NT2/D1 (cell line): ENCODE measurements at regions not wholly inside any gene's neighbourhood (a gene's known extent, or its start where the extent isn't known, plus 50 kb on each side); places are given as distances from the start of the nearest gene placed in this dataset.

Experiments
- DNase-seq: peaks from one replicate; pipeline ENCODE4 v3.0.0-alpha.2; 2011; ENCODE audit warnings: low read depth, low spot score
- H3K27me3 ChIP-seq: 2 replicates; pipeline ENCODE4 v1.6.0; 2011; ENCODE audit warnings: mild to moderate bottlenecking; ENCODE audit not compliant: insufficient read length, insufficient read depth
- H3K36me3 ChIP-seq: 2 replicates; pipeline ENCODE4 v1.6.1; 2011; ENCODE audit warnings: mild to moderate bottlenecking, low read length, mixed read lengths; ENCODE audit not compliant: insufficient read depth, insufficient read length
- H3K4me1 ChIP-seq: 2 replicates; pipeline ENCODE4 v1.5.1; 2011; ENCODE audit not compliant: insufficient read depth, insufficient read length
- H3K4me3 ChIP-seq: 2 replicates; pipeline ENCODE4 v1.5.1; 2011; ENCODE audit warnings: low read depth; ENCODE audit not compliant: insufficient read length
- H3K9ac ChIP-seq: 2 replicates; pipeline ENCODE4 v1.6.0; 2011; ENCODE audit warnings: low read depth; ENCODE audit not compliant: insufficient read length
- H3K9me3 ChIP-seq: 2 replicates; pipeline ENCODE4 v1.5.1; 2011; ENCODE audit warnings: mild to moderate bottlenecking, low read length; ENCODE audit not compliant: insufficient read depth
- SUZ12 ChIP-seq: IDR thresholded peaks from 2 replicates; pipeline ENCODE4 v1.6.1; 2011; ENCODE audit not compliant: insufficient read length, insufficient read depth; ENCODE audit errors: extremely low read depth
- YY1 ChIP-seq: IDR thresholded peaks from 2 replicates; pipeline ENCODE4 v1.6.1; 2011; ENCODE audit not compliant: insufficient read length, insufficient read depth
- ZNF274 ChIP-seq: IDR thresholded peaks from 2 replicates; pipeline ENCODE4 v1.6.1; 2011; ENCODE audit warnings: mild to moderate bottlenecking, low read depth, low read length

DNA sequence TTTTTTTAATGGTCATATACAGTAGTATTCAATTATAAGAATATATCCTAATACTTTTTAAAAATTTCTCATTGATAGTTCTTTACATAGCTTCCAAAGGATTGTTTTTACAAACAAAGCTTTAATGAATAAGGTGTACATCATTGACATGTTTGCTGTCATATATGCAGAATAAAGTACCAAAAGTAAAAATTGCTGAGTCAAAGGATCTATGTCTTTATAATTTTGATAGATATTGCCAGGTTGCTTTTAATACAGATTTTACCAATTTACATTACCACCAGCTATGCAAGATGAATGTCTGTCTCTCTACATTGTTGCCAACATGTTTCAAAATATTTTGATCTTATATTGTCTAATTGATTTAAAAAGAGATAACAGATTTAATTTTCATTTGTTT, 173.9 kb upstream of the FAM78B start:
- H3K36me3 ChIP-seq = no peaks in the 10 kb centered on the region
- no peak for TF ChIP-seq YY1
- no peak for TF ChIP-seq SUZ12
- TF ChIP-seq ZNF274 = no peak

DNA sequence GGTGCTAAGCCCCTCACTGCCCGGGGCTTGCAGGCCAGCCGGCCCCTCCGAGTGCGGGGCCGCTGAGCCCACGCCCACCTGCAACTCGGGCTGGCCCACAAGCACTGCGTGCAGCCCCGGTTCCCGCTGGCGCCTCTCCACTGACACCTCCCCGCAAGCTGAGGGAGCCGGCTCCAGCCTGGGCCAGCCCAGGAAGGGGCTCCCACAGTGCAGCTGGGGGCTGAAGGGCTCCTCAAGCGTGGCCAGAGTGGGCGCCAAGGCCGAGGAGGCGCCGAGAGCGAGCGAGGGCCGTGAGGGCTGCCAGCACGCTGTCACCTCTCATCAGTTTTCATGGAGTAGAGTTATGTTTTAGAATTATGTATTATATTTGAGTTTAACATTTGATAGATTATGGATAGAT, 176.5 kb upstream of the FAM78B start:
- H3K36me3 ChIP-seq = no peaks in the 10 kb centered on the region
- H3K9ac ChIP-seq = no peak overlapping the region
- TF ChIP-seq SUZ12 (no peak), ZNF274 (no peak), YY1 (no peak)
- H3K4me1 ChIP-seq = no peaks in the 10 kb centered on the region
- H3K27me3 ChIP-seq = no peaks in the 10 kb centered on the region
- no peak for DNase-seq
- no peak overlapping the region for H3K4me3 ChIP-seq
- peaks cover 24% of the 10 kb centered on the region; the same call in 1 of the 2 replicates for H3K9me3 ChIP-seq

More for the DNA sequence above, 173.9 kb upstream of the FAM78B start:
- H3K27me3 ChIP-seq = no peaks in the 10 kb centered on the region
- H3K9ac ChIP-seq = no peak overlapping the region
- H3K4me1 ChIP-seq = no peaks in the 10 kb centered on the region
- no peak overlapping the region for H3K4me3 ChIP-seq
- DNase-seq = no peak
- peaks cover 16% of the 10 kb centered on the region; the same call in 1 of the 2 replicates for H3K9me3 ChIP-seq

DNA sequence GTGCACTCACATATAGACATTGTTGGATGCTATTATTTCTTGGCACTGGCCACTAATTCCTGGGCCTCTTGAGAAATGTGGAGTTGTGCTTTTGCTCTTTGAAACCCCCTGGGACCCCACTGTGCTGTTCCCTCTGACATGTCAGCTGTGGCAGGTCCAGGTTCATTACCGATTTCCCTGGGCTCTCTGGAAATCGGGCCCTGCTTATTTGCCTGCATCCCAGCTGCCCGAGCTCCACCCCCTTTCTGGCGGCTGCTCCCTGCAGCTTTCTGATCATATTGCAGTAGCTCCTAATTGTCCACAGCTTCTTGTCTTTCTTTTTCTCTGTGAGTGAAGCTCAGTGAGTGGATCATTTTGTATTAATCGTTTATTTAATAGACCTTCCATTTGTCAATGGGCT, 183.7 kb upstream of the FAM78B start:
- Histone ChIP-seq H3K36me3 (no peaks in the 10 kb centered on the region), H3K27me3 (no peaks in the 10 kb centered on the region), H3K9ac (no peak overlapping the region), H3K9me3 (0 out of 2 replicates have a peak, but pooled peaks cover 8% of the 10 kb centered on the region), H3K4me1 (no peaks in the 10 kb centered on the region), H3K4me3 (no peak overlapping the region)
- no peak for DNase-seq
- no peak for TF ChIP-seq SUZ12
- no peak for TF ChIP-seq ZNF274
- no peak for TF ChIP-seq YY1

DNA sequence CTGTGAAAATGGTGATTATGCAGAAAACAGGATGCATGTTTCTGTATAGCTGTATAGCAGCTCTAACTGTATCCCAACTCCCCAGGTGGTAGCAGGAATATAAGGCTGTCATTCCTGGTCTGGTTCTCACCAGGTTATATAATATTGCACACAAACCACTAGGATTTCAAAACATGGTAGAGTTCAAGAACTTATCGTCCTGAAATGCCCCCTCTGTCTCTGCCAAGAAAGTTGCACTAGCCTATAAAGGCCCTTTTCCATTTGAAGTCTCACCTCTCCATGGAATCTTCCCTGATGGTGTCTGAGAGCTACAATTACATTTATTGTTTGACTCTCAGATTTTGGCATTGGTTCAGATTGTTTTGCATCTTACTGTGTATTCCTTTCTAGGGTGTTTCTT, 184.9 kb upstream of the FAM78B start:
- no peak for TF ChIP-seq SUZ12

DNA sequence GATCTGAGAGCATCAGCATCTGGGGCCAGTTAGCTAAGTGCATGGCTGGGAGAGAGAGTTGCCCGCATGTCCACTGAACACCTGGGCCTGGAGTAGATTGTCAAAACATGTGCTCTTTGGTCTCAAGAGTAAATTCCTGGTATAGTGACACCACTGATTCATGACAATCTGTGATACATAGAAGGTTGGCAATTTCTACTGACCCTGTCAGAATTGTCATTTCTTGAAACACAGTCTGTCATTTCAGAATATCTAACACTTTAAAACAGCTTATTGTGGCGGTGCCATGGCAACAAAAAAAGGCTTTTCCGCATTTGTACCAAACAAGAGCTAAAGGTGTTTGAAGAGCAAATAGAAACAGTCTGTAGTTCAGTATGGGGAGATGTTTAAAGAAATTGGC, 186.4 kb upstream of the FAM78B start:
- no peak overlapping the region for H3K9ac ChIP-seq
- no peaks in the 10 kb centered on the region for H3K4me1 ChIP-seq
- no peak for TF ChIP-seq SUZ12
- TF ChIP-seq ZNF274 = no peak
- no peak for TF ChIP-seq YY1
- no peaks in the 10 kb centered on the region for H3K36me3 ChIP-seq
- H3K27me3 ChIP-seq = no peaks in the 10 kb centered on the region
- DNase-seq = no peak
- H3K4me3 ChIP-seq = no peak overlapping the region
- H3K9me3 ChIP-seq = no peaks in the 10 kb centered on the region

More for the DNA sequence above, 184.9 kb upstream of the FAM78B start:
- no peaks in the 10 kb centered on the region for H3K36me3 ChIP-seq
- H3K9ac ChIP-seq = no peak overlapping the region
- no peaks in the 10 kb centered on the region for H3K27me3 ChIP-seq
- H3K4me1 ChIP-seq = no peaks in the 10 kb centered on the region
- no peak overlapping the region for H3K4me3 ChIP-seq
- no peak for DNase-seq
- 0 out of 2 replicates have a peak, but pooled peaks cover 8% of the 10 kb centered on the region for H3K9me3 ChIP-seq

DNA sequence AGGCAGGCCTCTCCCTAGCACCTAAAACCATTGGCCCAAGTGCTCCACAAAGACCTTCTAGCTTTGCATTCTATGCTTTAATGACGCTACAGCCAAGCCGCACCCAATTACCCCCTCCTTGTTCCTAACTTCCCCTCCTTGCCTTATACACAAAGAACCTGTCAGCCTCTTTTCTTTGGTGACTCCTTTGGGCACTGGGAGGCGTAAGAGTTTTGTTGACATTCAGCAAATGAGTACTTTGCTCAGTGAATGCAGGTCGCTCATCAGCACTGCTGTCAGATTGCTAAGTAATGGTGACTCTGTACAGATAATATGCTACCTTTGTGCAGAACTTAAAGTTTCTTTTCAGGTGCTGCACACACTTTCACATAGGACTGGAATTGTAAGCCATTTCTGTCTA, 187.6 kb upstream of the FAM78B start:
- H3K27me3 ChIP-seq = no peaks in the 10 kb centered on the region
- no peaks in the 10 kb centered on the region for H3K36me3 ChIP-seq
- no peaks in the 10 kb centered on the region for H3K4me1 ChIP-seq
- DNase-seq = peak; percentile 28
- H3K9me3 ChIP-seq = no peaks in the 10 kb centered on the region
- H3K9ac ChIP-seq = no peak overlapping the region
- TF ChIP-seq ZNF274 (no peak), SUZ12 (no peak), YY1 (no peak)
- no peak overlapping the region for H3K4me3 ChIP-seq

DNA sequence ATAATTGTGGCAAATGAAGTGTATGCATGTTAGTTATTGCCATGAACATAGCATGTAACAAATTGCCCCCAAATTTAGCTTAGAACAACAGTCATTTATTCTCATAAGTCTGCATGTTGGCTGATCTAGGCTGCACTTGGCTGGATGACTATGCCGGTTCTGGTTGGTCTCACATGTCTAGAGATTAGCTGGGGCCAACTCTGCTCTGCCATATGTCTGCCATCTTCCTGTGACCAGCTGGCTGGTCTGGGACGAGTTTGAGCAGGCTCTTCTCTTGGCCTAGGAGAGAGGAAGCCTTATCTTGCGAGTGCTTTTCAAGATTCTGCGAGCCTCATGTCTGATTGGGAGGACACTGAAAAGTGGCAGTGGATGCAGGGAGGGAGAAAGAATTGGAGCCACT, 198.3 kb upstream of the FAM78B start:
- Histone ChIP-seq H3K4me1 (no peaks in the 10 kb centered on the region), H3K9ac (no peak overlapping the region), H3K9me3 (peaks cover 13% of the 10 kb centered on the region), H3K27me3 (no peaks in the 10 kb centered on the region), H3K4me3 (no peak overlapping the region), H3K36me3 (no peaks in the 10 kb centered on the region)
- TF ChIP-seq SUZ12 = no peak
- TF ChIP-seq YY1 = no peak
- TF ChIP-seq ZNF274 = no peak
- DNase-seq = no peak

DNA sequence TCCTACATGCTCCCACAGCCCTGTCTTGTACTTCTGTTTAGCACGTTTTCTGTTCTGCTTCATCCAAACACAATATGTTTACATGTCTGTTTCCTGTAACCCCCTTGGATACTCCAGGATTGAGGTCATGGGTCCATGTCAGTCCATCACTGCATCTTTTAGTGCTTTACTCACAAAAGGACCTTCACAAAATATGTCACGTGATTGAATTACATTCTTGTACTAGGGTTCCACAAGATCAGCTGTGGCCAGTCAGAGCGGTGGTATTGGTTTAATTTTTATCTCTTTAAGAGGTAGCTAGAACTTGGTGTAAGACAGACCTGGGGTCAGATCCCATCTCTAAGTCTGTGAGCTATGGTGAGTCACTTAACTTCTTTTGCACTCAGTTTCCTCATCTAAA, 201.2 kb upstream of the FAM78B start:
- no peak overlapping the region for H3K4me3 ChIP-seq
- TF ChIP-seq YY1 (no peak), ZNF274 (no peak), SUZ12 (no peak)
- H3K9ac ChIP-seq = no peak overlapping the region
- no peak for DNase-seq
- H3K36me3 ChIP-seq = no peaks in the 10 kb centered on the region
- no peaks in the 10 kb centered on the region for H3K27me3 ChIP-seq
- H3K4me1 ChIP-seq = no peaks in the 10 kb centered on the region
- peaks cover 6% of the 10 kb centered on the region for H3K9me3 ChIP-seq
